GM18508 (cell line): ENCODE measurements at regions not wholly inside any gene's neighbourhood (a gene's known extent, or its start where the extent isn't known, plus 50 kb on each side); places are given as distances from the start of the nearest gene placed in this dataset.

Experiments
- ATAC-seq: cut with Tn5 transposase; IDR thresholded peaks from one replicate; pipeline ENCODE4 v1.9.1; 2021; ENCODE audit warnings: moderate number of reproducible peaks; ENCODE audit not compliant: insufficient read depth, unreplicated experiment

GRCh38 chr16:80367037-80367658 is 173.6 kb upstream of the DYNLRB2 start:
- ATAC-seq: no peak

DNA sequence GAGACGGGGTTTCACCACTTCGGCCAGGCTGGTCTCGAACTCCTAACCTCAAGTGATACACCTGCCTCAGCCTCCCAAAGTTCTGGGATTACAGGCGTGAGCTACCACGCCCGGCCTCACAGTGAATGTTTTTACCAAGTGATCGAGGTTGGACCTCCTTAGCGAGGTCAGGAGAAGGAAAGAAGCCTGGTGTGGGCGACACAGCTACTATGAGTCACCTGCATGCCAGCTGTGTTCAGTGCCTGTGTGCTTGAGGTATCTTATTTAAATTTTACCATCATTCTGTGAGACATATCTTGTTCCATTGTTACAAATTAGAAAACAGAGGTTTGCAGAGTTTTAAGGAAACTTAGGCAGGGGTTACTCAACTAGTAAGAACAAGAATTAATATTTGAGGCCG is 174.8 kb upstream of the DYNLRB2 start:
- no peak for ATAC-seq

DNA sequence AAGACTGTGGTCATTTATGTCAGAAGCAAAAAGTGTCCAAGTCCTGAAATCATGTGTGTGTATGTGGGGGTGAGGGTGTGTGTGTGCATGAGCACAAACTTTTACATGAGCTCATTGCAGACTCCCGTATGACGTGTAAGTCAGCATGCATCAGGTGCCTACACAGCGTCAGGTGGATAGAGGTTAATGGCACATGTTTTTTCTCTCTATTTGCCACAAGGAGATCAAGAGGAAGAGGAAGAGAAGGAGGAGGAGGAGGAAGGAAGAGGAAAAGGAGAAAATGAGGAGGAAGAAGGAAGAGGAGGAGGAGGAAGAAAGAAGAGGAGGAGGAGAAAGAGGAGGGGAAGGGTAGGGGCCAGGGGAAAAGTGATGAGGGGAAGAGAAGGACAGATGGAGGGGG is 178.0 kb upstream of the DYNLRB2 start:
- no peak for ATAC-seq

DNA sequence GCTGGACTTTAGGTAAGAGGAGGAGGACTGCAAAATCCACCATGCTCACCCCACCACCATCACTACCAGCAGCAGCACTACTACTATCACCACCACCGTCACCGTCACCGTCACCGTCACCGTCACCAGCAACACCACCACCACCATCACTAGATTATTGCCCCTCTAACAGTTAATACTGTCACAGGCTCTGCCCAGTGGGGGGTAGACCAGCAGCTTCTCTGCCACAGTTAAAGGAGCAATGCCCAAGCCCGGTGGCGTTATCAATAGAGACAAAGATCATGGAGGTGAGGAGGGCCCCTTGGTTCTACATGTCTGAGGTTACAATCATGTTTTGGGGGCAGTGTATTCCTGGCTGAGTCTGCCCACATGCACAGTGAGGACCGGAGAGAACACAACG is 184.4 kb upstream of the DYNLRB2 start:
- no peak for ATAC-seq

- no peak for ATAC-seq
Measured at GRCh38 chr16:80355335-80355734, 185.5 kb upstream of the DYNLRB2 start.

- ATAC-seq: no peak
Measured at GRCh38 chr16:80350061-80350460, 190.7 kb upstream of the DYNLRB2 start.

DNA sequence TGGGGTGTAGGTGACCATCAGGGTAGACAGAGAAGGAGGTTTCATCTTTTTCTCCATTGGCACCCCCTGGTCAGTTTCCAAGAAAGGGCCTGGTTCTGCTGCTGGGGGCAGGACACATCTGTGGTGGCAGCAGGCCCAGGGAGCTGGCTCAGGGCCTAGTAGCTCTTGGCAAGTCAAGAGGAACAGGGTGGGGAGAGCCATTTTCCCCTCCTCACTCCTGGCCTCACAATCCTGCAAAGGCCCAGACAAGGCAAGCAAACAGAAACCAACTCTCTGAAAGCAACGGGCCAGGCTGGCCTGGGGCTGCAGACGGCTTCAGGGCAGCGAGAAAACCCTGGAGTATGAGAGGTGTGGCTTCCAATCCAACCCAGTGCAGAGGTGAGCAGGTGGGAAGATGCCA is 192.9 kb upstream of the DYNLRB2 start:
- ATAC-seq: no peak

- no peak for ATAC-seq
Measured at GRCh38 chr16:80347002-80347401, 193.8 kb upstream of the DYNLRB2 start.

DNA sequence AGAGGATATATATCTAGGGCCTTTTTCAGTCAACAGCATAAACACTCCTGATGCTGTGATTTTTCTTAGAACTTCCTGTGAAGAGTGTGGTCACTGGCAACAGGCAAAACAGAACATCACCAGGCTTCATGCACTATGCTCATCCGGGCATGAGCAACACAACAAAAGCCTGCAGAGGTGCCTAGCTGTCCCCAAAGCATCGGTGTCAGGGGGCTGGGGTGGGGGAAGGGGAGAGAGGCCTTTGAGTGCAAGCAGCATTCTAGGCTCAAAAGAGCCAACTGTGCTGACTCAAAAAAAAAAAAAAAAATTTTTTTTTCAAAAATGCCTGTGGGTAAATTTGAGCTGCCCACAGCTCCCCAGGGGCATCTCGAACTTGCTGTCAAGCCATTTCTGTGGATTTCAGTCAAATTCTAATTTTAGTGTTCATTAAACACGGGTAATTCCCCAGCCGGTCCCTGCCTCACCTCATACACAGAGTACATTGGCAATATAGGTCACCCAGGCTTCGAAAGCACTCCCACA is 194.6 kb upstream of the DYNLRB2 start:
- peak; percentile 57 for ATAC-seq

- no peak for ATAC-seq
Measured at GRCh38 chr16:80345701-80346100, 195.1 kb upstream of the DYNLRB2 start.

- no peak for ATAC-seq
Measured at GRCh38 chr16:80344570-80344969, 196.2 kb upstream of the DYNLRB2 start.

DNA sequence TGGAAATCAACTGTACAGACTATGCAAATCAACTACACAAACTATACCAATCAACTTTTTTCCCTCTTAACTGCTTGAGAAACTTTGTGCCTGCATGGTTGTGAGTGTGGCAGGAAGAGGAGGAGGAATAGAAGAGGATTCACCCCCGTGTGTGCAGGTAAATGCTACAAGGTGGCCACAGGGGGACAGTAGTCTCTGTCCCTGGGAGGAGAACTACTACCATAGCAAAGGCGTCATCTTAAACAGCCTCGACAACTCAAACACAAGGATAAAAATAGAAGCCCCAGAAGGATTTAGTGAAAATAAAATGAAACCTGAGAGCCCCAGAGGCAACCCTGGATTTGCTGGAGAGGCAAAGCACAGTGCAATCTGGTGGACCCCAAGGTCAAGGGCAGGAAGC is 199.5 kb upstream of the DYNLRB2 start:
- ATAC-seq: no peak

DNA sequence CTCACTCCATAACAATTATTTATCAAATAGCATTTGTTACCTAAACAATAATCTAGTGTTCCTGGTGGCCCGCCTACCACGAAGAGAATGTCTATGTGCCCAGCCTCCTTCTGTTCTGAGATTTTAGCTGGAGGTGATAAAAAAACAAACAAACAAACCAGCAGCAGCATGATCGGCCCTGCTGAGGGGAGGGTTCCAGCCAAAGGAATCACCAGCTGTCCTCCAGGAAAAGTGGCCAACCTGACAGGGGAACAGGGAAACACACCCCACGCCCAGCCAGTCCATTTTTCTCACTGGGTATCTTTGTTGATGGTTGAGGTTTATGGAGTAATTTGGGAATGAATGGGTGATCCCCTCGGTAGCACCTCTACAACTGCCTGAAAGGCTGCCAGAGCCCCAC is 203.0 kb upstream of the DYNLRB2 start:
- no peak for ATAC-seq

GRCh38 chr16:80330803-80331202 is 210.0 kb upstream of the DYNLRB2 start:
- no peak for ATAC-seq

DNA sequence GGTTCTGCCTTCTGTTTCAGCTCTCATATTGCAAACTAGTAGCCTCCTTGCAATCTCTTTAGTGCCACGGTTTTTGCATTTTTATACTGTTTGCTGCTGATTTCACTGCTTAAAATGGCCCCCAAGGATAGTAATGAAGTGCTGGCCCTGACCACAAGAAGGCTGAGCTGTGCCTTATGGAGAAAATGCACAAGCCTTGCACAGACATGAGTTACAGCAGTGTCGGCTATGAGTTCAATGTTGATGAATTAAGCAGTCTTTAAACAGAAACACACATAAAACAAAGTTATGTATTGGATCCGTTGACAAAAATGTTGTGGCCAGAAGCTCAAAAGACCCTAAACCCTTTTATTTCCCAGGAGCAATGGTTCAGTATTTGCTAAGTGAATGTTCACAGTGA is 210.6 kb upstream of the DYNLRB2 start:
- no peak for ATAC-seq

DNA sequence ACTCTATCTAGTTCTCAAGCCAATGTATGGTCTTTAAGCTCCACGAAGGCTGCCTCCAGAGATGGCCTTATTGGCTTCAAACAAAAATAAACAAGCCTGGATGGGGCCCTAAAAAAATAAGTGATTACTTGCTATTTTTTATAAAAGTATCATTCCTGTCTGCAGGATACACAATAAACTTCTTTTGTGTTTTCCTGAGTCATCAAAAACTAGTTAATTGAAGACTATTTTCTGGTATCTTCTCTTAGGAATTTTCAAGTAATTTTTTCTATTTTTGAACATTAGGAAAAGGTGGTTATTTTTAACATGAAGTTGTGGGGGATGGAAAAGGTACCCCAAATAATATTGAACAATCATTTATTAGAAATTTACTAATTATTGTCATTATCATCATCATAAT is 213.1 kb upstream of the DYNLRB2 start:
- ATAC-seq: no peak

DNA sequence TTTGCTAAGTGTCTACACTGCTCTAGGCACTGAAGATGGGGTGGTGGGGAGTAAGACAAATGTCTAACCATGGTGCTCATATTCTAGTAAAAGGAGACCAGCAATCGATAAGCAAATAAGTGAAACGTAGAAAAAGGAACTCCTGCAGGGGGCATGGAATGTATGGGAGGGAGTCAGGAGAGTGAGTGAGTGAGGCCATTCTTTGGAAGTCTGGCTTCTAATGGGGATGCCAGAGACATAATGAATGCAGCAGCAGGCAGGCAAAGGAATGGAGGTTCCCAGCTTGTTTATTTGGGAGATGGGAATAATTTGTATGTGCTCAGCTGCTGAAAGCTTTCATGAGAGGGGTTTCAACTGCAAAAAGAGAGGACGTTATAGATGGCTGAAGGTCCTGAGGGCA is 216.4 kb upstream of the DYNLRB2 start:
- ATAC-seq: no peak

DNA sequence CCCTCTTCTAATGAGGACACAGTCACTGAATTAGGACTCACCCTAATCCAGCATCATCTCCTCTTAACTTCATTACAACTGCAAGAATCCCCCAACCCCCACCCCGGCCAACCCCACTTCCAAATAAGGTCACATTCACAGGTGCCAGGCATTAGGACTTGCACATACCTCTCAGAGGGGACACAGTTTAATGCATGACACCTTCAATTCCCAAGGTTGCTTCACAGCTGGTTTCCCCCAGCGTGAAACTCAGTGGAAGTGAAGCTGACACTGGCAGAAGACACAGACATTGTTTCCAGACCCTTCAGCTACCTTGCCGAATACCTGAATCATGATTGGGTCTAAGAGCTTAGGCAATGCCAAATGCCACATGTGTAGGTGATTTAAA is 217.0 kb upstream of the DYNLRB2 start:
- no peak for ATAC-seq

GRCh38 chr16:80323187-80323807 is 217.5 kb upstream of the DYNLRB2 start:
- no peak for ATAC-seq

DNA sequence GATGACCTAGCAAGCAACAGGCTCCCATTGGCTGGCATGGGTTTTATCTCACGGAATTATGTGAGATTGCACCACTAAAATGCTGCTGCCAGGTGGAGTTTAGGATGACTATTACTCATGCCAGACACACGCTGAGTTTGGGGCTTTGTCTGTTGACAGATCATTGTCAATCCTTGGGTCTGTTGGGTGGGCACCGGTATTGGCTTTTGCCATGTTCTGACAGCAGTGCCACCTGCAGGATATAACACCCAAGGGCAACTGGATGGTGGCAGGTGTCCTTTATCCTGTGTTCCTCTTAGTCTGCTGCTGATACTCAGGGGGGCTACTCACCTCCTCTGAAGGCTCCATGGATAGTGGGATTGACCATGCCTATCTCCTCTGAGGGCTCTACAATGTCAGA is 221.6 kb upstream of the DYNLRB2 start:
- ATAC-seq: no peak

DNA sequence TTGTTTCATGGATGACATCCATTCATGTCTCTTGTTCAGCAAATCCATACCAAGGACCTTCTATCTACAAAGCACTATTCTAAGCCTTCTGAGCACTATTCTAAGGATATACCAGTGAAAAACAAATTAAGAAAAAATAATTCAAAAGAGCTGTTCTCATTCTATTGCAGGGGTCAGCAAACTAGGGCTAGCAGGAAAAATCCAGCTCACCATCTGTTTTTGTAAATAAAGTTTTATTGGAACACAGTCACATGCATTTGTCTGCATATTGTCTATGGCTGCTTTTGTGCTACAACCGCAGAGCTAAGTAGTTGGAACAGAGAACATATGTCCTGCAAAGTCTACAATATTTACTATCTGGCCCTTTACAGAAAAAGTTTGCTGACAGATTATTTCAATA is 222.7 kb upstream of the DYNLRB2 start:
- ATAC-seq: no peak

- ATAC-seq: no peak
Measured at GRCh38 chr16:80317599-80318037, 223.2 kb upstream of the DYNLRB2 start.
